HUES6 (cell line): ENCODE measurements at regions not wholly inside any gene's neighbourhood (a gene's known extent, or its start where the extent isn't known, plus 50 kb on each side); places are given as distances from the start of the nearest gene placed in this dataset.
"Not testable (repeated sequence)": the region's sequence is repeated elsewhere in the genome, so short reads cannot be mapped to it uniquely, and the experiment has no call there.

Experiments used
- H3K27ac ChIP-seq: 2 replicates; pipeline ENCODE4 v1.7.0; 2013; ENCODE audit warnings: low read depth, mild to moderate bottlenecking, low read length, inconsistent platforms
- H3K27me3 ChIP-seq: 2 replicates; pipeline ENCODE4 v1.6.1; 2013; ENCODE audit warnings: low read length; ENCODE audit not compliant: control insufficient read depth, insufficient read depth
- H3K36me3 ChIP-seq: 2 replicates; pipeline ENCODE4 v1.6.1; 2013; ENCODE audit warnings: low read length; ENCODE audit not compliant: control insufficient read depth, insufficient read depth
- H3K4me1 ChIP-seq: 2 replicates; pipeline ENCODE4 v1.6.1; 2013; ENCODE audit warnings: low read length; ENCODE audit not compliant: control insufficient read depth, insufficient read depth
- H3K4me3 ChIP-seq: 2 replicates; pipeline ENCODE4 v1.5.1; 2013; ENCODE audit warnings: low read depth, low read length
- H3K9ac ChIP-seq: one replicate; pipeline ENCODE4 v1.6.1; 2013; ENCODE audit warnings: mild to moderate bottlenecking, low read length
- H3K9me3 ChIP-seq: 2 replicates; pipeline ENCODE4 v1.6.1; 2013; ENCODE audit warnings: low read depth, low read length; ENCODE audit not compliant: control insufficient read depth, insufficient read depth

- Histone ChIP-seq H3K9me3 (no peaks in the 10 kb centered on the region; the same call in 1 of the 2 replicates), H3K27ac (no peak overlapping the region), H3K4me1 (peaks cover 17% of the 10 kb centered on the region; the same call in 1 of the 2 replicates), H3K36me3 (no peaks in the 10 kb centered on the region), H3K9ac (no peak overlapping the region), H3K27me3 (no peaks in the 10 kb centered on the region), H3K4me3 (no peak overlapping the region)
Measured at GRCh38 chr5:32534041-32534440, 51.3 kb upstream of the SUB1 start.

- H3K27ac ChIP-seq, result peak overlapping the region; percentile 7; the same call in 1 of the 2 replicates
- H3K4me3 ChIP-seq, result peak overlapping the region; percentile 12; the same call in 1 of the 2 replicates
- peaks cover 15% of the 10 kb centered on the region; the same call in 1 of the 2 replicates for H3K4me1 ChIP-seq
- H3K9me3 ChIP-seq, result no peaks in the 10 kb centered on the region; the same call in 1 of the 2 replicates
- no peaks in the 10 kb centered on the region for H3K27me3 ChIP-seq
- H3K36me3 ChIP-seq, result no peaks in the 10 kb centered on the region
- H3K9ac ChIP-seq, result peak overlapping the region; percentile 43
Measured at GRCh38 chr5:32531885-32532520, 53.4 kb upstream of the SUB1 start.

- not testable (repeated sequence) for H3K9ac ChIP-seq, H3K4me3 ChIP-seq, H3K27me3 ChIP-seq, H3K27ac ChIP-seq, H3K36me3 ChIP-seq, H3K9me3 ChIP-seq
- peaks cover 14% of the 10 kb centered on the region; the same call in 1 of the 2 replicates for H3K4me1 ChIP-seq
Measured at GRCh38 chr5:32527321-32527720, 58.0 kb upstream of the SUB1 start.

GRCh38 chr5:32526810-32527209, 58.5 kb upstream of the SUB1 start:
- no peak overlapping the region for H3K9ac ChIP-seq
- H3K27ac ChIP-seq, result no peak overlapping the region
- no peaks in the 10 kb centered on the region for H3K36me3 ChIP-seq
- H3K4me3 ChIP-seq, result no peak overlapping the region
- H3K9me3 ChIP-seq, result no peaks in the 10 kb centered on the region
- peaks cover 9% of the 10 kb centered on the region; the same call in 1 of the 2 replicates for H3K4me1 ChIP-seq
- H3K27me3 ChIP-seq, result no peaks in the 10 kb centered on the region

- Histone ChIP-seq H3K9me3 (no peaks in the 10 kb centered on the region), H3K36me3 (no peaks in the 10 kb centered on the region), H3K4me3 (no peak overlapping the region), H3K27me3 (no peaks in the 10 kb centered on the region), H3K4me1 (no peaks in the 10 kb centered on the region), H3K9ac (no peak overlapping the region), H3K27ac (no peak overlapping the region)
Measured at GRCh38 chr5:32523625-32524024, 61.7 kb upstream of the SUB1 start.

- Histone ChIP-seq H3K27ac (no peak overlapping the region), H3K4me3 (no peak overlapping the region), H3K27me3 (no peaks in the 10 kb centered on the region)
Measured at GRCh38 chr5:32522429-32523143, 62.8 kb upstream of the SUB1 start.

GRCh38 chr5:32521481-32521880, 63.9 kb upstream of the SUB1 start:
- Histone ChIP-seq H3K27me3 (no peaks in the 10 kb centered on the region), H3K27ac (no peak overlapping the region), H3K4me3 (no peak overlapping the region), H3K4me1 (no peaks in the 10 kb centered on the region), H3K36me3 (no peaks in the 10 kb centered on the region), H3K9me3 (no peaks in the 10 kb centered on the region), H3K9ac (no peak overlapping the region)

More at GRCh38 chr5:32522429-32523143, 62.8 kb upstream of the SUB1 start:
- Histone ChIP-seq H3K36me3 (no peaks in the 10 kb centered on the region), H3K9ac (no peak overlapping the region), H3K9me3 (no peaks in the 10 kb centered on the region), H3K4me1 (no peaks in the 10 kb centered on the region)

GRCh38 chr5:32520972-32521371, 64.4 kb upstream of the SUB1 start:
- H3K27me3 ChIP-seq, result no peaks in the 10 kb centered on the region
- no peak overlapping the region for H3K27ac ChIP-seq
- no peaks in the 10 kb centered on the region for H3K36me3 ChIP-seq
- no peak overlapping the region for H3K4me3 ChIP-seq
- H3K9me3 ChIP-seq, result no peaks in the 10 kb centered on the region
- H3K4me1 ChIP-seq, result no peaks in the 10 kb centered on the region
- no peak overlapping the region for H3K9ac ChIP-seq

- H3K27ac ChIP-seq, result no peak overlapping the region
- no peaks in the 10 kb centered on the region for H3K27me3 ChIP-seq
- H3K36me3 ChIP-seq, result no peaks in the 10 kb centered on the region
- no peak overlapping the region for H3K9ac ChIP-seq
- H3K4me1 ChIP-seq, result no peaks in the 10 kb centered on the region
- H3K4me3 ChIP-seq, result no peak overlapping the region
- H3K9me3 ChIP-seq, result no peaks in the 10 kb centered on the region
Measured at GRCh38 chr5:32520356-32520755, 65.0 kb upstream of the SUB1 start.

GRCh38 chr5:32519508-32519907, 65.8 kb upstream of the SUB1 start:
- Histone ChIP-seq H3K4me3 (no peak overlapping the region), H3K4me1 (no peaks in the 10 kb centered on the region), H3K36me3 (no peaks in the 10 kb centered on the region), H3K27ac (no peak overlapping the region), H3K9me3 (no peaks in the 10 kb centered on the region), H3K9ac (no peak overlapping the region), H3K27me3 (no peaks in the 10 kb centered on the region)

GRCh38 chr5:32514806-32515205, 70.3 kb upstream of the ZFR start:
- Histone ChIP-seq H3K4me1 (no peaks in the 10 kb centered on the region), H3K9ac (no peak overlapping the region), H3K9me3 (no peaks in the 10 kb centered on the region), H3K27me3 (no peaks in the 10 kb centered on the region), H3K36me3 (no peaks in the 10 kb centered on the region), H3K27ac (no peak overlapping the region), H3K4me3 (no peak overlapping the region)
